ENCODE measurements at regions not wholly inside any gene's neighbourhood (a gene's known extent, or its start where the extent isn't known, plus 50 kb on each side); places are given as distances from the start of the nearest gene placed in this dataset.

DNA sequence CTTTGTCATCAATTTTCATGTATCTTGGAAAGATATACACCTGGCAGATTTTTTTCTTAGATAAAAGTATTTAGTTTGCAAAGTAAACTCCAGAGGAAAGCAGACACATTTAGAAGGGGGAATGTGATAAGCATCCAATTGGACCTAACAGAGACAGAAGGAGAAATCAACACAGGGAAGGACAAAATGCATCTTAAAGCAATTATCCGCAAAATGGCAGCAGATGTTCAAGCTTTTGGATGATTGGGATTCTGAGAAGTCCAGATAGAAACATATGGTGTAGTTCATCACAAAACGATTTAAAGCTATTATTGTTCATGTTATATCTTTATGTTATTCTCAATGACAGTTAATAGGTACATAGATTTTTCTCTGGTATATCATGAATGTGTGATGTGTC lies 1153.1 kb upstream of the B3GALT2 start:
- TF ChIP-seq SREBF2 (IDR thresholded peaks at IDR 0.05): no peak
- TF ChIP-seq TP53 (CRISPR knock-in tag; IDR thresholded peaks at IDR 0.05): no peak
- 51% methylated on average over 2 of the region's 2 CpGs for WGBS (ENCODE audit: missing lambda C conversion rate)
- H3K4me3 ChIP-seq: no peak overlapping the region
- CTCF ChIA-PET: no interaction called here
- FAIRE-seq (no peak), DNase-seq (ENCODE audit: low read depth in 1 of 2, low spot score in 1 of 2) (no peak), ATAC-seq (no peak)
- H3K4me1 ChIP-seq: no peaks in the 10 kb centered on the region
- H3K4me2 ChIP-seq: no peak overlapping the region
- no peaks in the 10 kb centered on the region for H3K9me3 ChIP-seq
- POLR2A ChIA-PET: no interaction called here
- no peak overlapping the region for H3K27ac ChIP-seq

DNA sequence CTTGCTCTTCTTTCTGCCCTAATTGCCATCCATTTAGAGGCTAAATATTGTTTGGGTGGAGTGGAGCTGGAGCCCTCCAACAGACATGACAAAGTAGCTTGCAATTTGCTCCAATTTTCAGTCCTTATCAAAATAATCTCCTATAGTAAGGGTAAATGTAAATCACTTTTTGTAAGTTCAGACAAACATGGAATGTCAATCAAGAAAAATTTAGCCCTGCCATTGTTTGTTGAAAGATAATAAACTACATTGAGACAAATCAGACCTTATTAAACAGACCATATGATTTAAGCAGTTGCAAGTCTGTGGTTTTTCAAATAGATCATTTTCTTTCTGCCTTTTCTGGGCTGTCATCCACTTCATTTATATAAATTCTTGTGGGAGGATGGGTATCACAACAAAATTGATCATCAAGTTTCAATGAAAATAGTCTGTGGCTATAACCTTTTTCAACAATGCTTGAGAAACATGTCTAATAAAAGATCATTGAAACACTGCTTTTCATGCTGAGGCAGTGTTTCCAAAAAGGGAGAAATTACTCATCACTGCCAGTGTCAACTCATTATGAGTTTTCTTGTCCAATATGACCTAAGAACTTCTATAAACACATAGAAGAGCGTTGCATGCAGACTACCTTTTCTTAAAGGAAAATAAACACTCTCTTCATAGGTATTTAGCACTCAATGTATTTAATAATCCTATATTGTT lies 1152.0 kb upstream of the B3GALT2 start:
- H3K4me1 ChIP-seq: no peaks in the 10 kb centered on the region
- DNase-seq (ENCODE audit: low read depth in 1 of 2, low spot score in 1 of 2) (no peak), ATAC-seq (no peak), FAIRE-seq (no peak)
- POLR2A ChIA-PET: no interaction called here
- no peak overlapping the region for H3K4me3 ChIP-seq
- H3K27ac ChIP-seq: no peak overlapping the region
- H3K4me2 ChIP-seq: no peak overlapping the region
- WGBS (ENCODE audit: missing lambda C conversion rate): 4% methylated on average over 1 of the region's 1 CpG
- CTCF ChIA-PET: no interaction called here
- H3K9me3 ChIP-seq: no peaks in the 10 kb centered on the region
- TF ChIP-seq ZNF302 (CRISPR knock-in tag; IDR thresholded peaks at IDR 0.05) (no peak), RAD21 (conservative IDR thresholded peaks at IDR 0.05 in 1 of 2, IDR thresholded peaks at IDR 0.05 in 1 of 2) (no peak), NPAS2 (CRISPR knock-in tag; IDR thresholded peaks at IDR 0.05; ENCODE audit: borderline replicate concordance) (no peak)
- TF ChIP-seq, protein P1, sequence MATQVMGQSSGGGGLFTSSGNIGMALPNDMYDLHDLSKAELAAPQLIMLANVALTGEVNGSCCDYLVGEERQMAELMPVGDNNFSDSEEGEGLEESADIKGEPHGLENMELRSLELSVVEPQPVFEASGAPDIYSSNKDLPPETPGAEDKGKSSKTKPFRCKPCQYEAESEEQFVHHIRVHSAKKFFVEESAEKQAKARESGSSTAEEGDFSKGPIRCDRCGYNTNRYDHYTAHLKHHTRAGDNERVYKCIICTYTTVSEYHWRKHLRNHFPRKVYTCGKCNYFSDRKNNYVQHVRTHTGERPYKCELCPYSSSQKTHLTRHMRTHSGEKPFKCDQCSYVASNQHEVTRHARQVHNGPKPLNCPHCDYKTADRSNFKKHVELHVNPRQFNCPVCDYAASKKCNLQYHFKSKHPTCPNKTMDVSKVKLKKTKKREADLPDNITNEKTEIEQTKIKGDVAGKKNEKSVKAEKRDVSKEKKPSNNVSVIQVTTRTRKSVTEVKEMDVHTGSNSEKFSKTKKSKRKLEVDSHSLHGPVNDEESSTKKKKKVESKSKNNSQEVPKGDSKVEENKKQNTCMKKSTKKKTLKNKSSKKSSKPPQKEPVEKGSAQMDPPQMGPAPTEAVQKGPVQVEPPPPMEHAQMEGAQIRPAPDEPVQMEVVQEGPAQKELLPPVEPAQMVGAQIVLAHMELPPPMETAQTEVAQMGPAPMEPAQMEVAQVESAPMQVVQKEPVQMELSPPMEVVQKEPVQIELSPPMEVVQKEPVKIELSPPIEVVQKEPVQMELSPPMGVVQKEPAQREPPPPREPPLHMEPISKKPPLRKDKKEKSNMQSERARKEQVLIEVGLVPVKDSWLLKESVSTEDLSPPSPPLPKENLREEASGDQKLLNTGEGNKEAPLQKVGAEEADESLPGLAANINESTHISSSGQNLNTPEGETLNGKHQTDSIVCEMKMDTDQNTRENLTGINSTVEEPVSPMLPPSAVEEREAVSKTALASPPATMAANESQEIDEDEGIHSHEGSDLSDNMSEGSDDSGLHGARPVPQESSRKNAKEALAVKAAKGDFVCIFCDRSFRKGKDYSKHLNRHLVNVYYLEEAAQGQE (IDR thresholded peaks at IDR 0.05): no peak
- TF ChIP-seq, protein P2, sequence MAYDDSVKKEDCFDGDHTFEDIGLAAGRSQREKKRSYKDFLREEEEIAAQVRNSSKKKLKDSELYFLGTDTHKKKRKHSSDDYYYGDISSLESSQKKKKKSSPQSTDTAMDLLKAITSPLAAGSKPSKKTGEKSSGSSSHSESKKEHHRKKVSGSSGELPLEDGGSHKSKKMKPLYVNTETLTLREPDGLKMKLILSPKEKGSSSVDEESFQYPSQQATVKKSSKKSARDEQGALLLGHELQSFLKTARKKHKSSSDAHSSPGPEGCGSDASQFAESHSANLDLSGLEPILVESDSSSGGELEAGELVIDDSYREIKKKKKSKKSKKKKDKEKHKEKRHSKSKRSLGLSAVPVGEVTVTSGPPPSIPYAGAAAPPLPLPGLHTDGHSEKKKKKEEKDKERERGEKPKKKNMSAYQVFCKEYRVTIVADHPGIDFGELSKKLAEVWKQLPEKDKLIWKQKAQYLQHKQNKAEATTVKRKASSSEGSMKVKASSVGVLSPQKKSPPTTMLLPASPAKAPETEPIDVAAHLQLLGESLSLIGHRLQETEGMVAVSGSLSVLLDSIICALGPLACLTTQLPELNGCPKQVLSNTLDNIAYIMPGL (CRISPR knock-in tag; IDR thresholded peaks at IDR 0.05; ENCODE audit: borderline replicate concordance): no peak

DNA sequence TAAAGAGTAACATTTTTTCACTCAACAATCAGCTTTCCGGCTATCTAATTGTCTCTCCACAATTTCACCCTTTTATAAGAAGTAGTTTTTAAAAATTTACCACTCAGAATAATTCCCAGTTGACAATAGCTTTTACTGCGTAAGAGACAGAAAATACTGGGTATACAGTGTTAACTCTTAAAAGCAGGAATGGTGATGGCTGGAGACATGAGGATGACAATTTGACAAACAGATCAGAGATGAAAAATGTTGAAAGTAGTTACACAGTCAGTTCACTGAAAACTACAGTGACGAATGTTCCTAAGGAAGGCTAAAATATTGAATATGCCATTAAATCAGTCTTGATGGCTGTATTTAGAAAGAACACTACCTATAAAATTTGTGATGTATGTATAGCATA lies 1146.8 kb upstream of the B3GALT2 start:
- DNase-seq (ENCODE audit: low read depth in 1 of 2, low spot score in 1 of 2): no peak
- no peaks in the 10 kb centered on the region for H3K4me1 ChIP-seq
- TF ChIP-seq RFX5 (IDR thresholded peaks at IDR 0.05) (no peak), ZC3H11A (IDR thresholded peaks at IDR 0.05) (no peak), FOSB (CRISPR knock-in tag; IDR thresholded peaks at IDR 0.05) (no peak), HOXB5 (CRISPR knock-in tag; IDR thresholded peaks at IDR 0.05) (no peak), MAFK (IDR thresholded peaks at IDR 0.05; ENCODE audit: partially characterized antibody) (no peak), TFCP2L1 (CRISPR knock-in tag; IDR thresholded peaks at IDR 0.05) (no peak), SREBF2 (IDR thresholded peaks at IDR 0.05) (no peak), HOXA7 (CRISPR knock-in tag; IDR thresholded peaks at IDR 0.05) (no peak), JUN (IDR thresholded peaks at IDR 0.05) (no peak), NPAS2 (CRISPR knock-in tag; IDR thresholded peaks at IDR 0.05; ENCODE audit: borderline replicate concordance) (no peak), CEBPB (IDR thresholded peaks at IDR 0.05) (no peak), HDAC2 (IDR thresholded peaks at IDR 0.05) (no peak), ZNF302 (CRISPR knock-in tag; IDR thresholded peaks at IDR 0.05) (no peak), CBX8 (IDR thresholded peaks at IDR 0.05) (no peak), FOXS1 (CRISPR knock-in tag; IDR thresholded peaks at IDR 0.05) (no peak), EHMT2 (IDR thresholded peaks at IDR 0.05; ENCODE audit: low read depth) (no peak)
- TF ChIP-seq, protein P3, sequence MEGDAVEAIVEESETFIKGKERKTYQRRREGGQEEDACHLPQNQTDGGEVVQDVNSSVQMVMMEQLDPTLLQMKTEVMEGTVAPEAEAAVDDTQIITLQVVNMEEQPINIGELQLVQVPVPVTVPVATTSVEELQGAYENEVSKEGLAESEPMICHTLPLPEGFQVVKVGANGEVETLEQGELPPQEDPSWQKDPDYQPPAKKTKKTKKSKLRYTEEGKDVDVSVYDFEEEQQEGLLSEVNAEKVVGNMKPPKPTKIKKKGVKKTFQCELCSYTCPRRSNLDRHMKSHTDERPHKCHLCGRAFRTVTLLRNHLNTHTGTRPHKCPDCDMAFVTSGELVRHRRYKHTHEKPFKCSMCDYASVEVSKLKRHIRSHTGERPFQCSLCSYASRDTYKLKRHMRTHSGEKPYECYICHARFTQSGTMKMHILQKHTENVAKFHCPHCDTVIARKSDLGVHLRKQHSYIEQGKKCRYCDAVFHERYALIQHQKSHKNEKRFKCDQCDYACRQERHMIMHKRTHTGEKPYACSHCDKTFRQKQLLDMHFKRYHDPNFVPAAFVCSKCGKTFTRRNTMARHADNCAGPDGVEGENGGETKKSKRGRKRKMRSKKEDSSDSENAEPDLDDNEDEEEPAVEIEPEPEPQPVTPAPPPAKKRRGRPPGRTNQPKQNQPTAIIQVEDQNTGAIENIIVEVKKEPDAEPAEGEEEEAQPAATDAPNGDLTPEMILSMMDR (IDR thresholded peaks at IDR 0.05): no peak
- TF ChIP-seq, protein P4, sequence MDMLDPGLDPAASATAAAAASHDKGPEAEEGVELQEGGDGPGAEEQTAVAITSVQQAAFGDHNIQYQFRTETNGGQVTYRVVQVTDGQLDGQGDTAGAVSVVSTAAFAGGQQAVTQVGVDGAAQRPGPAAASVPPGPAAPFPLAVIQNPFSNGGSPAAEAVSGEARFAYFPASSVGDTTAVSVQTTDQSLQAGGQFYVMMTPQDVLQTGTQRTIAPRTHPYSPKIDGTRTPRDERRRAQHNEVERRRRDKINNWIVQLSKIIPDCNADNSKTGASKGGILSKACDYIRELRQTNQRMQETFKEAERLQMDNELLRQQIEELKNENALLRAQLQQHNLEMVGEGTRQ (IDR thresholded peaks at IDR 0.05): no peak
- FAIRE-seq: no peak
- no peak overlapping the region for H3K27ac ChIP-seq
- no peak overlapping the region for H3K4me3 ChIP-seq
- CTCF ChIA-PET: no interaction called here
- WGBS (ENCODE audit: missing lambda C conversion rate): 75% methylated on average over 3 of the region's 3 CpGs
- no peak for ATAC-seq
- H3K9me3 ChIP-seq: no peaks in the 10 kb centered on the region
- no peak overlapping the region for H3K4me2 ChIP-seq
- POLR2A ChIA-PET: no interaction called here

Measured in A549 (cell line).